NCI-H1417 (cell line): ENCODE measurements at regions not wholly inside any gene's neighbourhood (a gene's known extent, or its start where the extent isn't known, plus 50 kb on each side); places are given as distances from the start of the nearest gene placed in this dataset.
A peak's percentile ranks its signal among the peaks of the same experiment; 100 is the strongest.

Experiments used
- DNase-seq, 3 experiments: peaks; one replicate each; lab custom pipeline; 2025; lab: John Stamatoyannopoulos, UW

GRCh38 chr18:60319129-60319528 is 53.4 kb downstream of the MC4R start:
- no peak for DNase-seq

- DNase-seq = no peak
These were observed 60.8 kb downstream of the MC4R start for GRCh38 chr18:60311676-60312360.

- DNase-seq = peak in 1 of 3 experiments; percentile 19
These were observed 76.9 kb downstream of the MC4R start for GRCh38 chr18:60295674-60296073.

- peak in 1 of 3 experiments; percentile 86 for DNase-seq
These were observed 80.4 kb downstream of the MC4R start for GRCh38 chr18:60292186-60292585.

GRCh38 chr18:60279391-60279790 is 93.2 kb downstream of the MC4R start:
- peak in 1 of 3 experiments; percentile 19 for DNase-seq

- DNase-seq = peak in 1 of 3 experiments; percentile 29
These were observed 94.6 kb downstream of the MC4R start for GRCh38 chr18:60277855-60278480.

GRCh38 chr18:60267391-60268058 is 105.0 kb downstream of the MC4R start:
- no peak for DNase-seq

GRCh38 chr18:60266558-60266957 is 106.0 kb downstream of the MC4R start:
- DNase-seq = no peak

GRCh38 chr18:60259052-60259681 is 113.4 kb downstream of the MC4R start:
- no peak for DNase-seq

GRCh38 chr18:60249388-60249787 is 123.2 kb downstream of the MC4R start:
- no peak for DNase-seq

GRCh38 chr18:60248336-60249330 is 123.9 kb downstream of the MC4R start:
- DNase-seq = no peak

GRCh38 chr18:60247103-60247502 is 125.5 kb downstream of the MC4R start:
- no peak for DNase-seq

- no peak for DNase-seq
These were observed 126.0 kb downstream of the MC4R start for GRCh38 chr18:60246606-60247005.

GRCh38 chr18:60245096-60245495 is 127.5 kb downstream of the MC4R start:
- DNase-seq = no peak

- DNase-seq = peak in 1 of 3 experiments; percentile 29
These were observed 133.4 kb downstream of the MC4R start for GRCh38 chr18:60239024-60239710.

GRCh38 chr18:60235164-60235563 is 137.4 kb downstream of the MC4R start:
- no peak for DNase-seq

GRCh38 chr18:60232541-60232940 is 140.0 kb downstream of the MC4R start:
- DNase-seq = no peak

- DNase-seq = no peak
These were observed 143.7 kb downstream of the MC4R start for GRCh38 chr18:60228609-60229595.

- DNase-seq = no peak
These were observed 157.1 kb downstream of the MC4R start for GRCh38 chr18:60215432-60215831.

- DNase-seq = no peak
These were observed 163.5 kb downstream of the MC4R start for GRCh38 chr18:60209042-60209441.
